ENCODE measurements at regions not wholly inside any gene's neighbourhood (a gene's known extent, or its start where the extent isn't known, plus 50 kb on each side); places are given as distances from the start of the nearest gene placed in this dataset.

GRCh38 chrX:131634900-131635299 lies 91.0 kb downstream of the OR13H1 start:
- ATAC-seq, result no peak
- no peak for TF ChIP-seq ESRRG (CRISPR knock-in tag; IDR thresholded peaks at IDR 0.05)
- TF ChIP-seq ZNF565 (CRISPR knock-in tag; conservative IDR thresholded peaks at IDR 0.05; ENCODE audit: low read depth), result no peak
- TF ChIP-seq ISL1 (CRISPR knock-in tag; IDR thresholded peaks at IDR 0.05), result no peak

- TF ChIP-seq ZNF70 (CRISPR knock-in tag; IDR thresholded peaks at IDR 0.05) (no peak), GLIS3 (CRISPR knock-in tag; IDR thresholded peaks at IDR 0.05) (no peak), ZC3H10 (CRISPR knock-in tag; IDR thresholded peaks at IDR 0.05) (no peak), TCF4 (CRISPR knock-in tag; IDR thresholded peaks at IDR 0.05; ENCODE audit: borderline replicate concordance) (no peak), CREB5 (CRISPR knock-in tag; IDR thresholded peaks at IDR 0.05; ENCODE audit: low read depth) (no peak), TSHZ2 (CRISPR knock-in tag; IDR thresholded peaks at IDR 0.05) (no peak), BACH2 (CRISPR knock-in tag; IDR thresholded peaks at IDR 0.05; ENCODE audit: borderline replicate concordance) (no peak), PATZ1 (CRISPR knock-in tag; IDR thresholded peaks at IDR 0.05; ENCODE audit: borderline replicate concordance) (no peak), OSR1 (CRISPR knock-in tag; IDR thresholded peaks at IDR 0.05) (no peak), ESRRG (CRISPR knock-in tag; IDR thresholded peaks at IDR 0.05) (no peak), CSRNP3 (CRISPR knock-in tag; IDR thresholded peaks at IDR 0.05) (no peak), ZNF565 (CRISPR knock-in tag; conservative IDR thresholded peaks at IDR 0.05; ENCODE audit: low read depth) (no peak), POU6F1 (CRISPR knock-in tag; IDR thresholded peaks at IDR 0.05; ENCODE audit: borderline replicate concordance, low read depth) (no peak), RARB (CRISPR knock-in tag; IDR thresholded peaks at IDR 0.05) (no peak), ZFP30 (CRISPR knock-in tag; IDR thresholded peaks at IDR 0.05) (no peak)
- no peak for ATAC-seq
Measured at GRCh38 chrX:131646106-131646505, 102.2 kb downstream of the OR13H1 start.

- no peak for ATAC-seq
- TF ChIP-seq CREB5 (CRISPR knock-in tag; IDR thresholded peaks at IDR 0.05; ENCODE audit: low read depth) (no peak), GLIS3 (CRISPR knock-in tag; IDR thresholded peaks at IDR 0.05) (no peak), ISL1 (CRISPR knock-in tag; IDR thresholded peaks at IDR 0.05) (no peak), ZNF8 (CRISPR knock-in tag; IDR thresholded peaks at IDR 0.05) (no peak), TOX (CRISPR knock-in tag; IDR thresholded peaks at IDR 0.05; ENCODE audit: borderline replicate concordance) (no peak)
Measured at GRCh38 chrX:131649741-131650140, 105.9 kb downstream of the OR13H1 start.

Data from SK-N-SH treated with all-trans-retinoic acid at 6 μM for 48 hours (cell line).